IPS-11a (cell line): ENCODE measurements at regions not wholly inside any gene's neighbourhood (a gene's known extent, or its start where the extent isn't known, plus 50 kb on each side); places are given as distances from the start of the nearest gene placed in this dataset.
"Not testable (repeated sequence)": the region's sequence is repeated elsewhere in the genome, so short reads cannot be mapped to it uniquely, and the experiment has no call there.

Experiments
- H3K4me3 ChIP-seq: one replicate; pipeline ENCODE4 v1.5.1; 2013; ENCODE audit warnings: low read depth, low read length, control low read depth

- no peak overlapping the region for H3K4me3 ChIP-seq
Observed at GRCh38 chr15:46080016-46080415, 445.2 kb downstream of the SQOR start.

GRCh38 chr15:46088486-46089445 is 453.9 kb downstream of the SQOR start:
- no peak overlapping the region for H3K4me3 ChIP-seq

- no peak overlapping the region for H3K4me3 ChIP-seq
Observed at GRCh38 chr15:46089467-46089935, 454.7 kb downstream of the SQOR start.

GRCh38 chr15:46091860-46092450 is 457.1 kb downstream of the SQOR start:
- H3K4me3 ChIP-seq = no peak overlapping the region

- not testable (repeated sequence) for H3K4me3 ChIP-seq
Observed at GRCh38 chr15:46098006-46098405, 463.2 kb downstream of the SQOR start.

- H3K4me3 ChIP-seq = no peak overlapping the region
Observed at GRCh38 chr15:46110755-46111154, 475.9 kb downstream of the SQOR start.

- no peak overlapping the region for H3K4me3 ChIP-seq
Observed at GRCh38 chr15:46111730-46112129, 476.9 kb downstream of the SQOR start.

GRCh38 chr15:46117071-46117470 is 482.2 kb downstream of the SQOR start:
- H3K4me3 ChIP-seq = no peak overlapping the region

- no peak overlapping the region for H3K4me3 ChIP-seq
Observed at GRCh38 chr15:46120713-46121112, 485.9 kb downstream of the SQOR start.

- H3K4me3 ChIP-seq = no peak overlapping the region
Observed at GRCh38 chr15:46121441-46121840, 486.6 kb downstream of the SQOR start.

GRCh38 chr15:46126581-46126980 is 491.8 kb downstream of the SQOR start:
- H3K4me3 ChIP-seq = no peak overlapping the region

- no peak overlapping the region for H3K4me3 ChIP-seq
Observed at GRCh38 chr15:46127361-46127874, 492.6 kb downstream of the SQOR start.

- H3K4me3 ChIP-seq = no peak overlapping the region
Observed at GRCh38 chr15:46129145-46129544, 494.3 kb downstream of the SQOR start.

- H3K4me3 ChIP-seq = no peak overlapping the region
Observed at GRCh38 chr15:46131876-46132275, 497.0 kb downstream of the SQOR start.

- no peak overlapping the region for H3K4me3 ChIP-seq
Observed at GRCh38 chr15:46137443-46137842, 502.6 kb downstream of the SQOR start.

GRCh38 chr15:46146002-46146401 is 511.2 kb downstream of the SQOR start:
- H3K4me3 ChIP-seq = no peak overlapping the region

- no peak overlapping the region for H3K4me3 ChIP-seq
Observed at GRCh38 chr15:46146915-46147314, 512.1 kb downstream of the SQOR start.

GRCh38 chr15:46151786-46152185 is 517.0 kb downstream of the SQOR start:
- H3K4me3 ChIP-seq = no peak overlapping the region

GRCh38 chr15:46166750-46167149 is 531.9 kb downstream of the SQOR start:
- no peak overlapping the region for H3K4me3 ChIP-seq

- no peak overlapping the region for H3K4me3 ChIP-seq
Observed at GRCh38 chr15:46170326-46170725, 535.5 kb downstream of the SQOR start.

- no peak overlapping the region for H3K4me3 ChIP-seq
Observed at GRCh38 chr15:46174122-46174521, 539.3 kb downstream of the SQOR start.

- H3K4me3 ChIP-seq = no peak overlapping the region
Observed at GRCh38 chr15:46177219-46177618, 542.4 kb downstream of the SQOR start.
